ENCODE measurements at regions not wholly inside any gene's neighbourhood (a gene's known extent, or its start where the extent isn't known, plus 50 kb on each side); places are given as distances from the start of the nearest gene placed in this dataset.

GRCh38 chr21:43360441-43361126 lies 66.3 kb downstream of the SIK1 start:
- TF ChIP-seq CTCF (IDR thresholded peaks at IDR 0.05) (no peak), POLR2A (IDR thresholded peaks at IDR 0.05) (no peak)
